ENCODE measurements at regions not wholly inside any gene's neighbourhood (a gene's known extent, or its start where the extent isn't known, plus 50 kb on each side); places are given as distances from the start of the nearest gene placed in this dataset.

DNA sequence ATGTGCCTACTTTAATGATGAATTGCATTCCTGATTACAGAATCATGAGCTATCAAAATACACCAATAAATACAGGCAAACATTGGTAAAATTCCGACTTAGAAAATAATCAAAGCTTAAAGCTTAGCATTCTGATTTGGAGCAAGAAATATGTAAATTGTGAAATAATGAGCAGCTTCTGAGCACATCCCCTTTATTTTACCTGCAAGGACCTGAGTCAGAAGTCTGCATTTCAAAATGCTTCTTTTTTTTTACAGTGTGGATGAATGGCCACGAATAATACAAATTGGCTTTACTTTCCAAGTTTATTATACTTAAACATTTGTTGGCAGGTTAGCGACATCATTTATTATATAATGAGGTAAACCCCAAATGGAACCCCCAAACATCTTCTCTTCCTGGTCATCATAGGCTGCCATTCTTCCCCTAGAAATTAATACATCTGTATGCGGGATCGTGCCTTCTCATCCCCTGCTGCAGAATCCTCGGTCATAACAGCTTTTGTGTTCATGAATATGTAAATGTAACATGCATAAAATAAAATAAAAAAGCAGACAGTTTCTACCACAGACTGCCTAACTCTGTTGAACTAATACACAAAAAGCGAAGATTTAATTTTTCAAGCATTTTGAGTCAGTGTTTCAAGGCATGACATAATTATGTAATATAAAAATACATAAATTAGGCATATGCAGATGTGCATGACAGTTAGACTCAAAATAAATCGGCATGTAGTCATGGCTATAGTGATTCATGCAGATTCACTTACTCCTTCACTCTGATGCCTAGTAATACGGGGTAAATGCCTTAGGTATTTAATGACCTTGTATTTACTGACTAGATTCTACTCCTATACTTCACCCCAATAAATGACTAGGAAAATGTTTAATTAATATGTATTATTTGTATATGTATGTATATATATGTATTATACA is 339.7 kb downstream of the USP25 start:
- Histone ChIP-seq H3K9ac (ENCODE audit: insufficient read depth in 1 of 2, low read length in 2 of 2) (no peak overlapping the region), H3K4me1 (ENCODE audit: control insufficient read depth in 5 of 5, insufficient read depth in 5 of 5, low read length in 5 of 5) (peaks cover 0 to 16% (median 0%) of the 10 kb centered on the region in 5 donors), H3K36me3 (ENCODE audit: control insufficient read depth in 4 of 4, insufficient read depth in 4 of 4, low read length in 4 of 4) (no peaks in the 10 kb centered on the region), H3K4me3 (no peak overlapping the region), H3K27ac (ENCODE audit: low read depth in 1 of 2, low read length in 1 of 2) (no peak overlapping the region), H3K27me3 (ENCODE audit: control insufficient read depth in 3 of 3, insufficient read depth in 3 of 3, low read length in 2 of 3) (no peaks in the 10 kb centered on the region), H3K9me3 (ENCODE audit: control insufficient read depth in 4 of 4, insufficient read depth in 3 of 4, low read length in 3 of 4) (no peaks in the 10 kb centered on the region)
- ATAC-seq (ENCODE audit: insufficient read depth, low FRiP score) (no peak), DNase-seq (no peak)
- TF ChIP-seq, protein P1, sequence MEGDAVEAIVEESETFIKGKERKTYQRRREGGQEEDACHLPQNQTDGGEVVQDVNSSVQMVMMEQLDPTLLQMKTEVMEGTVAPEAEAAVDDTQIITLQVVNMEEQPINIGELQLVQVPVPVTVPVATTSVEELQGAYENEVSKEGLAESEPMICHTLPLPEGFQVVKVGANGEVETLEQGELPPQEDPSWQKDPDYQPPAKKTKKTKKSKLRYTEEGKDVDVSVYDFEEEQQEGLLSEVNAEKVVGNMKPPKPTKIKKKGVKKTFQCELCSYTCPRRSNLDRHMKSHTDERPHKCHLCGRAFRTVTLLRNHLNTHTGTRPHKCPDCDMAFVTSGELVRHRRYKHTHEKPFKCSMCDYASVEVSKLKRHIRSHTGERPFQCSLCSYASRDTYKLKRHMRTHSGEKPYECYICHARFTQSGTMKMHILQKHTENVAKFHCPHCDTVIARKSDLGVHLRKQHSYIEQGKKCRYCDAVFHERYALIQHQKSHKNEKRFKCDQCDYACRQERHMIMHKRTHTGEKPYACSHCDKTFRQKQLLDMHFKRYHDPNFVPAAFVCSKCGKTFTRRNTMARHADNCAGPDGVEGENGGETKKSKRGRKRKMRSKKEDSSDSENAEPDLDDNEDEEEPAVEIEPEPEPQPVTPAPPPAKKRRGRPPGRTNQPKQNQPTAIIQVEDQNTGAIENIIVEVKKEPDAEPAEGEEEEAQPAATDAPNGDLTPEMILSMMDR (IDR thresholded peaks at IDR 0.05; ENCODE audit: control extremely low read depth, extremely low read depth): no peak
- 91 to 94% methylated on average over 9 of the region's 9 CpGs for WGBS, 2 donors

DNA sequence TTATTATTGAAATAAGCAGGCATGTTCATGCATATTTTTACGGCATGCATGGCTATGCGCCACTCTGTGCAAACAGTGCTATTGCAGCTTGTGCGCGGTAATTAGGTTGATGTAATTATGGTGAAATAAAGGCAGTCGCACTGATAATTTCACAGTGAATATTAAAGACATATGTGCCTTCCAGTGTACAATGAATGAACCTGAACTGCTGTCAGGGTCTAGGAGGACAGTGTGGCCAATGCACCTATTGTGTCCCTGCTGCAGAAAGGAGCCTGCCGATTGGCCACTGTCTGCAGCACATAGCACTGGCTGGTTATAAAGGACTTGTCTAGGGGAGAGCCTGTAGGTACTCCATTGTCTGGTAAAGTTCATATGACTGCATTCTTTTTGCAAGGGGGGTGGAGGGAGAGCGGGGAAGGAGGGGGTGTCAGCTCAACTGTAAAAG is 340.4 kb downstream of the USP25 start:
- Histone ChIP-seq H3K27ac (ENCODE audit: low read depth in 1 of 2, low read length in 1 of 2) (no peak overlapping the region), H3K9me3 (ENCODE audit: control insufficient read depth in 4 of 4, insufficient read depth in 3 of 4, low read length in 3 of 4) (no peaks in the 10 kb centered on the region), H3K27me3 (ENCODE audit: control insufficient read depth in 3 of 3, insufficient read depth in 3 of 3, low read length in 2 of 3) (no peaks in the 10 kb centered on the region), H3K36me3 (ENCODE audit: control insufficient read depth in 4 of 4, insufficient read depth in 4 of 4, low read length in 4 of 4) (no peaks in the 10 kb centered on the region), H3K9ac (ENCODE audit: insufficient read depth in 1 of 2, low read length in 2 of 2) (peak overlapping the region in 1 of 2 donors; percentile 37), H3K4me3 (no peak overlapping the region), H3K4me1 (ENCODE audit: control insufficient read depth in 5 of 5, insufficient read depth in 5 of 5, low read length in 5 of 5) (peaks cover 0 to 16% (median 0%) of the 10 kb centered on the region in 5 donors)
- ATAC-seq (ENCODE audit: insufficient read depth, low FRiP score) (no peak), DNase-seq (no peak)
- WGBS, 2 donors: 87 to 94% methylated on average over 7 of the region's 7 CpGs
- TF ChIP-seq, protein P1 (IDR thresholded peaks at IDR 0.05; ENCODE audit: control extremely low read depth, extremely low read depth): no peak

DNA sequence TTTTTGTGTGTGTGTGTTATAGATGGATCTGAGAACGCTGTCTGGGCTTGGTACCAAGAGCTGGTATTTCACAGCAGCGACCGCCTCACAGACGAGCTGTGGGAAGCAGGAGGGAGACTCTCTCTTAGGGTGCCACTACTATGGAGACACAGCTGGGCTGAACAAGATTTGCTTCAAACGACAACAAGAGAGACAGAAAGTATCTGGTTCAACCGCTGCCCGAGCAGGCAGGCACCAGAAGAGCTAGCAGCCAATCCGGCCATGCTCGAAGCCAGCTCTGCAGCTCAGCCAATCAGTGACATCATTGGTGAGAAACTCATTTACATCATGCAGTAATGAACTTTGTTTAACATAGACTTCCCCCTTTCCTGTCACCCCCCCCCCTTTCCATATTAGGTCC is 341.3 kb downstream of the USP25 start:
- peak; percentile 16 to 60 (median 43) for DNase-seq

More for the DNA sequence above, 341.3 kb downstream of the USP25 start:
- 70 to 82% methylated on average over 9 of the region's 9 CpGs for WGBS, 2 donors
- H3K36me3 ChIP-seq (ENCODE audit: control insufficient read depth in 4 of 4, insufficient read depth in 4 of 4, low read length in 4 of 4): no peaks in the 10 kb centered on the region
- no peaks in the 10 kb centered on the region for H3K9me3 ChIP-seq (ENCODE audit: control insufficient read depth in 4 of 4, insufficient read depth in 3 of 4, low read length in 3 of 4)
- ATAC-seq (ENCODE audit: insufficient read depth, low FRiP score): no peak
- no peak overlapping the region for H3K27ac ChIP-seq (ENCODE audit: low read depth in 1 of 2, low read length in 1 of 2)
- TF ChIP-seq, protein P1 (IDR thresholded peaks at IDR 0.05; ENCODE audit: control extremely low read depth, extremely low read depth): no peak
- peaks cover 0 to 16% (median 0%) of the 10 kb centered on the region in 5 donors for H3K4me1 ChIP-seq (ENCODE audit: control insufficient read depth in 5 of 5, insufficient read depth in 5 of 5, low read length in 5 of 5)
- H3K9ac ChIP-seq (ENCODE audit: insufficient read depth in 1 of 2, low read length in 2 of 2): peak overlapping the region in 1 of 2 donors; percentile 37
- H3K27me3 ChIP-seq (ENCODE audit: control insufficient read depth in 3 of 3, insufficient read depth in 3 of 3, low read length in 2 of 3): no peaks in the 10 kb centered on the region
- H3K4me3 ChIP-seq: no peak overlapping the region

Measured in lung (tissue), 11 donors.